Dendritic cell treated with granulocyte-macrophage colony-stimulating factor and Interleukin-4, amounts not matched to agents 40 ng/mL and 50 ng/mL, for 4 days (primary cell): ENCODE measurements at regions not wholly inside any gene's neighbourhood (a gene's known extent, or its start where the extent isn't known, plus 50 kb on each side); places are given as distances from the start of the nearest gene placed in this dataset.

Experiments used
- H3K27ac Mint-ChIP-seq: one replicate; pipeline ENCODE4 v1.8.0; 2022; ENCODE audit warnings: mild to moderate bottlenecking, mixed read lengths
- H3K27me3 Mint-ChIP-seq: one replicate; pipeline ENCODE4 v1.8.0; 2022; ENCODE audit warnings: mild to moderate bottlenecking, mixed read lengths
- H3K36me3 Mint-ChIP-seq: one replicate; pipeline ENCODE4 v1.8.0; 2022; ENCODE audit warnings: low read depth, mixed read lengths
- H3K4me1 Mint-ChIP-seq: one replicate; pipeline ENCODE4 v1.8.0; 2022; ENCODE audit warnings: low read depth, mixed read lengths
- H3K4me3 Mint-ChIP-seq: one replicate; pipeline ENCODE4 v1.8.0; 2022; ENCODE audit warnings: mild to moderate bottlenecking, moderate library complexity, mixed read lengths
- H3K9me3 Mint-ChIP-seq: one replicate; pipeline ENCODE4 v1.8.0; 2022; ENCODE audit warnings: mixed read lengths
- intact Hi-C: fragments of 100-400 bp; cut with micrococcal nuclease; formaldehyde crosslinking; loops from one replicate; pipeline ENCODE4 v1.15.0; 2022

- intact Hi-C loops, result no loop called here
- Mint-ChIP-seq H3K36me3 (no peaks in the 10 kb centered on the region), H3K27ac (no peak overlapping the region), H3K9me3 (peaks cover 8% of the 10 kb centered on the region), H3K4me3 (no peak overlapping the region), H3K27me3 (no peaks in the 10 kb centered on the region), H3K4me1 (peaks cover 7% of the 10 kb centered on the region)
These were observed 146.4 kb upstream of the LYZL2 start for GRCh38 chr10:30775779-30776591.

GRCh38 chr10:30774261-30774660, 144.7 kb upstream of the LYZL2 start:
- no peak overlapping the region for H3K27ac Mint-ChIP-seq
- H3K4me1 Mint-ChIP-seq, result peaks cover 7% of the 10 kb centered on the region
- intact Hi-C loops, result no loop called here
- no peak overlapping the region for H3K4me3 Mint-ChIP-seq
- H3K9me3 Mint-ChIP-seq, result peaks cover 21% of the 10 kb centered on the region
- H3K36me3 Mint-ChIP-seq, result no peaks in the 10 kb centered on the region
- no peaks in the 10 kb centered on the region for H3K27me3 Mint-ChIP-seq

- intact Hi-C loops, result no loop called here
- H3K4me3 Mint-ChIP-seq, result no peak overlapping the region
- H3K27me3 Mint-ChIP-seq, result no peaks in the 10 kb centered on the region
- no peak overlapping the region for H3K27ac Mint-ChIP-seq
- H3K9me3 Mint-ChIP-seq, result peaks cover 24% of the 10 kb centered on the region
- no peaks in the 10 kb centered on the region for H3K36me3 Mint-ChIP-seq
- peaks cover 1% of the 10 kb centered on the region for H3K4me1 Mint-ChIP-seq
These were observed 143.9 kb upstream of the LYZL2 start for GRCh38 chr10:30773501-30773900.

- H3K27me3 Mint-ChIP-seq, result no peaks in the 10 kb centered on the region
- no peaks in the 10 kb centered on the region for H3K36me3 Mint-ChIP-seq
- no peaks in the 10 kb centered on the region for H3K4me1 Mint-ChIP-seq
- intact Hi-C loops, result no loop called here
- H3K27ac Mint-ChIP-seq, result no peak overlapping the region
- H3K4me3 Mint-ChIP-seq, result no peak overlapping the region
- H3K9me3 Mint-ChIP-seq, result peaks cover 29% of the 10 kb centered on the region
These were observed 141.3 kb upstream of the LYZL2 start for GRCh38 chr10:30770816-30771215.

- Mint-ChIP-seq H3K4me3 (no peak overlapping the region), H3K36me3 (no peaks in the 10 kb centered on the region), H3K9me3 (peaks cover 29% of the 10 kb centered on the region), H3K27me3 (no peaks in the 10 kb centered on the region), H3K27ac (no peak overlapping the region), H3K4me1 (no peaks in the 10 kb centered on the region)
- intact Hi-C loops, result no loop called here
These were observed 140.7 kb upstream of the LYZL2 start for GRCh38 chr10:30770229-30770628.

- no peak overlapping the region for H3K27ac Mint-ChIP-seq
- no peaks in the 10 kb centered on the region for H3K36me3 Mint-ChIP-seq
- intact Hi-C loops, result no loop called here
- no peaks in the 10 kb centered on the region for H3K27me3 Mint-ChIP-seq
- H3K9me3 Mint-ChIP-seq, result peaks cover 29% of the 10 kb centered on the region
- H3K4me3 Mint-ChIP-seq, result no peak overlapping the region
- peaks cover 8% of the 10 kb centered on the region for H3K4me1 Mint-ChIP-seq
These were observed 139.8 kb upstream of the LYZL2 start for GRCh38 chr10:30769361-30769760.

- peaks cover 20% of the 10 kb centered on the region for H3K4me1 Mint-ChIP-seq
- H3K36me3 Mint-ChIP-seq, result no peaks in the 10 kb centered on the region
- H3K27me3 Mint-ChIP-seq, result no peaks in the 10 kb centered on the region
- peaks cover 18% of the 10 kb centered on the region for H3K9me3 Mint-ChIP-seq
- H3K27ac Mint-ChIP-seq, result peak overlapping the region; percentile 86
- intact Hi-C loops, result no loop called here
- no peak overlapping the region for H3K4me3 Mint-ChIP-seq
These were observed 136.1 kb upstream of the LYZL2 start for GRCh38 chr10:30765616-30766015.

- Mint-ChIP-seq H3K4me1 (peaks cover 20% of the 10 kb centered on the region), H3K9me3 (peaks cover 14% of the 10 kb centered on the region), H3K27ac (peak overlapping the region; percentile 86), H3K36me3 (no peaks in the 10 kb centered on the region), H3K27me3 (no peaks in the 10 kb centered on the region), H3K4me3 (no peak overlapping the region)
- intact Hi-C loops, result no loop called here
These were observed 135.6 kb upstream of the LYZL2 start for GRCh38 chr10:30765022-30765615.

- H3K9me3 Mint-ChIP-seq, result peaks cover 8% of the 10 kb centered on the region
- no peaks in the 10 kb centered on the region for H3K36me3 Mint-ChIP-seq
- H3K27ac Mint-ChIP-seq, result peak overlapping the region; percentile 86
- peaks cover 20% of the 10 kb centered on the region for H3K4me1 Mint-ChIP-seq
- H3K4me3 Mint-ChIP-seq, result peak overlapping the region; percentile 46
- H3K27me3 Mint-ChIP-seq, result no peaks in the 10 kb centered on the region
- intact Hi-C loops, result no loop called here
These were observed 134.4 kb upstream of the LYZL2 start for GRCh38 chr10:30763918-30764317.

- intact Hi-C loops, result no loop called here
- no peaks in the 10 kb centered on the region for H3K36me3 Mint-ChIP-seq
- H3K4me1 Mint-ChIP-seq, result peaks cover 20% of the 10 kb centered on the region
- no peaks in the 10 kb centered on the region for H3K9me3 Mint-ChIP-seq
- H3K4me3 Mint-ChIP-seq, result no peak overlapping the region
- H3K27me3 Mint-ChIP-seq, result no peaks in the 10 kb centered on the region
- H3K27ac Mint-ChIP-seq, result peak overlapping the region; percentile 86
These were observed 133.1 kb upstream of the LYZL2 start for GRCh38 chr10:30762620-30763019.

GRCh38 chr10:30759423-30759822, 129.9 kb upstream of the LYZL2 start:
- no peaks in the 10 kb centered on the region for H3K36me3 Mint-ChIP-seq
- no peaks in the 10 kb centered on the region for H3K27me3 Mint-ChIP-seq
- peaks cover 12% of the 10 kb centered on the region for H3K4me1 Mint-ChIP-seq
- H3K27ac Mint-ChIP-seq, result no peak overlapping the region
- no peaks in the 10 kb centered on the region for H3K9me3 Mint-ChIP-seq
- H3K4me3 Mint-ChIP-seq, result no peak overlapping the region
- intact Hi-C loops, result loop anchor here (10.0 kb wide), 2 partner anchors 735 to 1045 kb away; no protein-coding TSS in a partner anchor

GRCh38 chr10:30758338-30758737, 128.8 kb upstream of the LYZL2 start:
- intact Hi-C loops, result loop anchor here (10.0 kb wide), 2 partner anchors 736 to 1046 kb away; no protein-coding TSS in a partner anchor
- Mint-ChIP-seq H3K27me3 (no peaks in the 10 kb centered on the region), H3K36me3 (no peaks in the 10 kb centered on the region), H3K27ac (no peak overlapping the region), H3K9me3 (no peaks in the 10 kb centered on the region), H3K4me1 (peaks cover 1% of the 10 kb centered on the region), H3K4me3 (no peak overlapping the region)

GRCh38 chr10:30756896-30757295, 127.3 kb upstream of the LYZL2 start:
- no peak overlapping the region for H3K4me3 Mint-ChIP-seq
- intact Hi-C loops, result loop anchor here (10.0 kb wide), 2 partner anchors 738 to 1048 kb away; no protein-coding TSS in a partner anchor
- no peak overlapping the region for H3K27ac Mint-ChIP-seq
- H3K36me3 Mint-ChIP-seq, result no peaks in the 10 kb centered on the region
- no peaks in the 10 kb centered on the region for H3K9me3 Mint-ChIP-seq
- H3K4me1 Mint-ChIP-seq, result no peaks in the 10 kb centered on the region
- no peaks in the 10 kb centered on the region for H3K27me3 Mint-ChIP-seq

- no peaks in the 10 kb centered on the region for H3K27me3 Mint-ChIP-seq
- H3K27ac Mint-ChIP-seq, result no peak overlapping the region
- H3K4me1 Mint-ChIP-seq, result no peaks in the 10 kb centered on the region
- no peaks in the 10 kb centered on the region for H3K36me3 Mint-ChIP-seq
- intact Hi-C loops, result loop anchor here (10.0 kb wide), 2 partner anchors 739 to 1049 kb away; no protein-coding TSS in a partner anchor
- H3K9me3 Mint-ChIP-seq, result no peaks in the 10 kb centered on the region
- no peak overlapping the region for H3K4me3 Mint-ChIP-seq
These were observed 126.6 kb upstream of the LYZL2 start for GRCh38 chr10:30756151-30756550.
